Mesendoderm (in vitro differentiated cells): ENCODE measurements at regions not wholly inside any gene's neighbourhood (a gene's known extent, or its start where the extent isn't known, plus 50 kb on each side); places are given as distances from the start of the nearest gene placed in this dataset.
A peak's percentile ranks its signal among the peaks of the same experiment; 100 is the strongest.
"Not testable (repeated sequence)": the region's sequence is repeated elsewhere in the genome, so short reads cannot be mapped to it uniquely, and the experiment has no call there.

Source experiments
- DNase-seq: peaks from one replicate; pipeline ENCODE4 v3.0.0; 2013
- H2AK5ac ChIP-seq: 2 replicates; pipeline ENCODE4 v1.6.1; 2013; ENCODE audit warnings: low read length, inconsistent platforms
- H2BK120ac ChIP-seq: 2 replicates; pipeline ENCODE4 v1.6.1; 2013; ENCODE audit warnings: low read depth, mild to moderate bottlenecking, low read length, moderate library complexity, mixed read lengths
- H2BK15ac ChIP-seq: replicated peaks from 2 replicates; pipeline ENCODE4 v1.6.1; 2013; ENCODE audit warnings: low read depth, mild to moderate bottlenecking, moderate library complexity
- H2BK5ac ChIP-seq: 2 replicates; pipeline ENCODE4 v1.6.1; 2013; ENCODE audit warnings: low read length, inconsistent platforms
- H3K18ac ChIP-seq: 2 replicates; pipeline ENCODE4 v1.6.1; 2013; ENCODE audit warnings: mild to moderate bottlenecking, low read length, mixed read lengths
- H3K23ac ChIP-seq: one replicate; pipeline ENCODE4 v1.6.1; 2013; ENCODE audit warnings: low read length
- H3K27ac ChIP-seq: 2 replicates; pipeline ENCODE4 v1.5.1; 2013; ENCODE audit warnings: low read depth, mild to moderate bottlenecking, inconsistent platforms, low read length, moderate library complexity
- H3K27me3 ChIP-seq: 2 replicates; pipeline ENCODE4 v1.6.1; 2013; ENCODE audit warnings: low read length, control low read depth, mild to moderate bottlenecking, inconsistent platforms; ENCODE audit not compliant: insufficient read depth, poor library complexity
- H3K36me3 ChIP-seq: 2 replicates; pipeline ENCODE4 v1.6.1; 2013; ENCODE audit warnings: low read length, inconsistent platforms; ENCODE audit not compliant: control insufficient read depth, insufficient read depth
- H3K4ac ChIP-seq: one replicate; pipeline ENCODE4 v1.6.1; 2013; ENCODE audit warnings: low read depth, mild to moderate bottlenecking, low read length, moderate library complexity
- H3K4me1 ChIP-seq: 2 replicates; pipeline ENCODE4 v1.6.1; 2013; ENCODE audit warnings: low read depth, low read length, inconsistent platforms; ENCODE audit not compliant: control insufficient read depth
- H3K4me2 ChIP-seq: 2 replicates; pipeline ENCODE4 v1.6.1; 2013; ENCODE audit warnings: low read length
- H3K4me3 ChIP-seq: 2 replicates; pipeline ENCODE4 v1.5.1; 2013; ENCODE audit warnings: mild to moderate bottlenecking, low read length
- H3K56ac ChIP-seq: one replicate; pipeline ENCODE4 v1.6.1; 2013; ENCODE audit warnings: low read length
- H3K79me1 ChIP-seq: 2 replicates; pipeline ENCODE4 v1.6.1; 2013; ENCODE audit warnings: low read length, inconsistent platforms
- H3K79me2 ChIP-seq: 2 replicates; pipeline ENCODE4 v1.6.1; 2013; ENCODE audit warnings: mild to moderate bottlenecking, low read length; ENCODE audit not compliant: control insufficient read depth, insufficient read depth
- H3K9ac ChIP-seq: 2 replicates; pipeline ENCODE4 v1.6.1; 2013; ENCODE audit warnings: low read length, inconsistent platforms
- H4K5ac ChIP-seq: one replicate; pipeline ENCODE4 v1.6.1; 2013; ENCODE audit warnings: low read length
- H4K8ac ChIP-seq: one replicate; pipeline ENCODE4 v1.6.1; 2013; ENCODE audit warnings: low read depth, mild to moderate bottlenecking, control low read depth, low read length, moderate library complexity
- WGBS: extraction: QIAGEN DNeasy Blood & Tissue Kit; methylation state at CpG from one replicate; pipeline ENCODE4 v1.1.7; 2013; ENCODE audit warnings: low lambda C conversion rate, missing lambda C conversion rate; ENCODE audit not compliant: insufficient coverage; ENCODE audit errors: extremely low coverage; 5-methylcytosine and 5-hydroxymethylcytosine counted together

GRCh38 chr3:5701005-5701404, 513.5 kb downstream of the EDEM1 start:
- not testable (repeated sequence) for H3K4ac ChIP-seq, DNase-seq, H4K5ac ChIP-seq, H3K23ac ChIP-seq, H2BK5ac ChIP-seq, H3K18ac ChIP-seq, H3K27ac ChIP-seq, H3K9ac ChIP-seq, H3K4me3 ChIP-seq, H2AK5ac ChIP-seq, H3K36me3 ChIP-seq, H3K79me2 ChIP-seq, H3K27me3 ChIP-seq, H3K79me1 ChIP-seq, H2BK120ac ChIP-seq, H4K8ac ChIP-seq, H2BK15ac ChIP-seq, H3K56ac ChIP-seq, H3K4me1 ChIP-seq, H3K4me2 ChIP-seq
- no CpG with 5 or more reads among the region's 2 CpGs for WGBS

- Histone ChIP-seq H3K56ac (no peak overlapping the region), H3K18ac (no peak overlapping the region), H3K27ac (no peak overlapping the region), H3K79me2 (no peaks in the 10 kb centered on the region), H3K4me1 (no peaks in the 10 kb centered on the region), H3K9ac (no peak overlapping the region), H3K79me1 (no peaks in the 10 kb centered on the region), H4K5ac (no peak overlapping the region), H3K36me3 (no peaks in the 10 kb centered on the region), H3K27me3 (no peaks in the 10 kb centered on the region), H2BK120ac (no peak overlapping the region), H4K8ac (no peak overlapping the region), H3K4me2 (no peak overlapping the region), H2AK5ac (no peak overlapping the region), H2BK5ac (no peak overlapping the region), H3K23ac (no peak overlapping the region), H2BK15ac (no peak overlapping the region), H3K4me3 (no peak overlapping the region), H3K4ac (no peak overlapping the region)
- DNase-seq, result peak; percentile 79
- WGBS, result no CpG with 5 or more reads among the region's 2 CpGs
Measured at GRCh38 chr3:5707794-5708193, 520.3 kb downstream of the EDEM1 start.

- Histone ChIP-seq H3K23ac (no peak overlapping the region), H3K79me1 (no peaks in the 10 kb centered on the region), H3K9ac (no peak overlapping the region), H2BK15ac (no peak overlapping the region), H3K4me2 (no peak overlapping the region), H3K56ac (no peak overlapping the region), H3K79me2 (no peaks in the 10 kb centered on the region), H2BK120ac (no peak overlapping the region), H3K4me3 (no peak overlapping the region), H4K8ac (no peak overlapping the region), H3K18ac (peak overlapping the region; percentile 56), H2BK5ac (no peak overlapping the region), H4K5ac (no peak overlapping the region), H3K36me3 (no peaks in the 10 kb centered on the region), H3K4me1 (no peaks in the 10 kb centered on the region), H3K4ac (no peak overlapping the region), H2AK5ac (no peak overlapping the region), H3K27ac (no peak overlapping the region), H3K27me3 (no peaks in the 10 kb centered on the region)
- DNase-seq, result peak; percentile 47
- no CpG with 5 or more reads among the region's 2 CpGs for WGBS
Measured at GRCh38 chr3:5709714-5710113, 522.2 kb downstream of the EDEM1 start.

- no peaks in the 10 kb centered on the region for H3K4me1 ChIP-seq
- H3K36me3 ChIP-seq, result no peaks in the 10 kb centered on the region
- no peak for DNase-seq
- no peak overlapping the region for H3K27ac ChIP-seq
- no peak overlapping the region for H3K4ac ChIP-seq
- no peak overlapping the region for H2BK15ac ChIP-seq
- H3K9ac ChIP-seq, result no peak overlapping the region
- peak overlapping the region; percentile 60 for H3K18ac ChIP-seq
- H3K4me3 ChIP-seq, result no peak overlapping the region
- H2AK5ac ChIP-seq, result no peak overlapping the region
- no peaks in the 10 kb centered on the region for H3K27me3 ChIP-seq
- H3K4me2 ChIP-seq, result no peak overlapping the region
- H2BK5ac ChIP-seq, result no peak overlapping the region
- H3K79me1 ChIP-seq, result no peaks in the 10 kb centered on the region
- no peak overlapping the region for H2BK120ac ChIP-seq
- H4K5ac ChIP-seq, result no peak overlapping the region
- H3K23ac ChIP-seq, result no peak overlapping the region
- H3K56ac ChIP-seq, result no peak overlapping the region
- H4K8ac ChIP-seq, result no peak overlapping the region
- no peaks in the 10 kb centered on the region for H3K79me2 ChIP-seq
- no CpG with 5 or more reads among the region's 3 CpGs for WGBS
Measured at GRCh38 chr3:5710718-5711117, 523.2 kb downstream of the EDEM1 start.

GRCh38 chr3:5717254-5717653, 529.7 kb downstream of the EDEM1 start:
- Histone ChIP-seq H3K9ac (no peak overlapping the region), H4K5ac (no peak overlapping the region), H2BK5ac (no peak overlapping the region), H3K27ac (no peak overlapping the region), H3K4me3 (no peak overlapping the region), H2BK15ac (no peak overlapping the region), H3K4me1 (no peaks in the 10 kb centered on the region), H3K79me2 (no peaks in the 10 kb centered on the region), H3K4me2 (no peak overlapping the region), H3K18ac (no peak overlapping the region), H3K36me3 (no peaks in the 10 kb centered on the region), H4K8ac (no peak overlapping the region), H3K4ac (no peak overlapping the region), H3K23ac (no peak overlapping the region), H3K56ac (no peak overlapping the region), H2BK120ac (no peak overlapping the region), H3K79me1 (no peaks in the 10 kb centered on the region), H3K27me3 (no peaks in the 10 kb centered on the region), H2AK5ac (no peak overlapping the region)
- DNase-seq, result no peak
- WGBS, result no CpG with 5 or more reads among the region's 1 CpG

GRCh38 chr3:5719668-5720067, 532.2 kb downstream of the EDEM1 start:
- H3K4me2 ChIP-seq, H3K79me2 ChIP-seq, H3K18ac ChIP-seq, H3K9ac ChIP-seq, H2BK5ac ChIP-seq, H2BK15ac ChIP-seq, DNase-seq, H3K36me3 ChIP-seq, H3K56ac ChIP-seq, H2AK5ac ChIP-seq, H3K4me1 ChIP-seq, H3K23ac ChIP-seq, H3K27ac ChIP-seq, H3K27me3 ChIP-seq, H3K4me3 ChIP-seq, H4K8ac ChIP-seq, H2BK120ac ChIP-seq, H4K5ac ChIP-seq, H3K4ac ChIP-seq, H3K79me1 ChIP-seq: not testable (repeated sequence)
